Brain microvascular endothelial cell (primary cell): ENCODE measurements at regions not wholly inside any gene's neighbourhood (a gene's known extent, or its start where the extent isn't known, plus 50 kb on each side); places are given as distances from the start of the nearest gene placed in this dataset.

Experiments
- DNase-seq: peaks from one replicate; pipeline ENCODE4 v3.0.0-alpha.2; 2020
- H3K27ac ChIP-seq: fragments of 250-450 bp; sonication (Bioruptor Pico); 2 replicates; pipeline ENCODE4 v1.5.1; 2020; ENCODE audit warnings: mild to moderate bottlenecking, moderate library complexity
- H3K27me3 ChIP-seq: fragments of 250-450 bp; sonication (Bioruptor Pico); replicated peaks from 2 replicates; pipeline ENCODE4 v1.5.1; 2020; ENCODE audit warnings: mild to moderate bottlenecking
- H3K36me3 ChIP-seq: fragments of 250-450 bp; sonication (Bioruptor Pico); replicated peaks from 2 replicates; pipeline ENCODE4 v1.5.1; 2020; ENCODE audit warnings: mild to moderate bottlenecking
- H3K4me3 ChIP-seq: 2 replicates; pipeline ENCODE4 v1.5.1; 2011; ENCODE audit warnings: low read depth, mild to moderate bottlenecking, control low read depth, low read length, moderate library complexity
- CTCF ChIP-seq: IDR thresholded peaks from 2 replicates; pipeline ENCODE4 v1.5.1; 2011; ENCODE audit warnings: low read depth, mild to moderate bottlenecking, moderate library complexity, low read length, control low read depth, inconsistent platforms; ENCODE audit errors: missing control alignments
- in situ Hi-C: cut with HindIII; loops from 2 replicates; pipeline ENCODE4 v1.10.0; 2017; ENCODE audit warnings: low sequenced_read_pairs, low pct_ligation_motif_present

- no peak for TF ChIP-seq CTCF
- no peak overlapping the region for H3K27ac ChIP-seq
- in situ Hi-C loops = no loop called here
- no peak overlapping the region for H3K4me3 ChIP-seq
- H3K36me3 ChIP-seq = no peaks in the 10 kb centered on the region
- DNase-seq = no peak
- H3K27me3 ChIP-seq = no peaks in the 10 kb centered on the region
Observed at GRCh38 chr7:142455392-142455791, 197.5 kb upstream of the PRSS58 start.

GRCh38 chr7:142454862-142455261, 197.0 kb upstream of the PRSS58 start:
- DNase-seq = no peak
- in situ Hi-C loops = no loop called here
- TF ChIP-seq CTCF = no peak
- no peaks in the 10 kb centered on the region for H3K27me3 ChIP-seq
- H3K4me3 ChIP-seq = no peak overlapping the region
- H3K27ac ChIP-seq = no peak overlapping the region
- H3K36me3 ChIP-seq = no peaks in the 10 kb centered on the region

- no peak for DNase-seq
- Histone ChIP-seq H3K27ac (no peak overlapping the region), H3K36me3 (no peaks in the 10 kb centered on the region), H3K4me3 (no peak overlapping the region), H3K27me3 (no peaks in the 10 kb centered on the region)
- TF ChIP-seq CTCF = no peak
- in situ Hi-C loops = no loop called here
Observed at GRCh38 chr7:142452791-142453190, 194.9 kb upstream of the PRSS58 start.

GRCh38 chr7:142451817-142452216, 194.0 kb upstream of the PRSS58 start:
- H3K36me3 ChIP-seq = no peaks in the 10 kb centered on the region
- in situ Hi-C loops = no loop called here
- no peak overlapping the region for H3K27ac ChIP-seq
- TF ChIP-seq CTCF = no peak
- H3K27me3 ChIP-seq = no peaks in the 10 kb centered on the region
- H3K4me3 ChIP-seq = no peak overlapping the region
- DNase-seq = no peak

- H3K4me3 ChIP-seq = no peak overlapping the region
- in situ Hi-C loops = no loop called here
- TF ChIP-seq CTCF = no peak
- no peak overlapping the region for H3K27ac ChIP-seq
- no peak for DNase-seq
- H3K36me3 ChIP-seq = no peaks in the 10 kb centered on the region
- H3K27me3 ChIP-seq = no peaks in the 10 kb centered on the region
Observed at GRCh38 chr7:142451296-142451695, 193.4 kb upstream of the PRSS58 start.

- no peak for DNase-seq
- Histone ChIP-seq H3K27me3 (no peaks in the 10 kb centered on the region), H3K27ac (no peak overlapping the region), H3K4me3 (no peak overlapping the region), H3K36me3 (no peaks in the 10 kb centered on the region)
- in situ Hi-C loops = no loop called here
- TF ChIP-seq CTCF = no peak
Observed at GRCh38 chr7:142450695-142451094, 192.8 kb upstream of the PRSS58 start.
